GM19025 (cell line): ENCODE measurements at regions not wholly inside any gene's neighbourhood (a gene's known extent, or its start where the extent isn't known, plus 50 kb on each side); places are given as distances from the start of the nearest gene placed in this dataset.

Experiments used
- ATAC-seq: cut with Tn5 transposase; IDR thresholded peaks from one replicate; pipeline ENCODE4 v1.9.1; 2021; ENCODE audit warnings: mild to moderate bottlenecking, low read depth, moderate library complexity; ENCODE audit not compliant: unreplicated experiment

GRCh38 chr4:174122705-174123104, 160.8 kb downstream of the FBXO8 start:
- no peak for ATAC-seq

- ATAC-seq = no peak
Measured at GRCh38 chr4:174120446-174121295, 162.8 kb downstream of the FBXO8 start.

- ATAC-seq = no peak
Measured at GRCh38 chr4:174119830-174120229, 163.6 kb downstream of the FBXO8 start.

DNA sequence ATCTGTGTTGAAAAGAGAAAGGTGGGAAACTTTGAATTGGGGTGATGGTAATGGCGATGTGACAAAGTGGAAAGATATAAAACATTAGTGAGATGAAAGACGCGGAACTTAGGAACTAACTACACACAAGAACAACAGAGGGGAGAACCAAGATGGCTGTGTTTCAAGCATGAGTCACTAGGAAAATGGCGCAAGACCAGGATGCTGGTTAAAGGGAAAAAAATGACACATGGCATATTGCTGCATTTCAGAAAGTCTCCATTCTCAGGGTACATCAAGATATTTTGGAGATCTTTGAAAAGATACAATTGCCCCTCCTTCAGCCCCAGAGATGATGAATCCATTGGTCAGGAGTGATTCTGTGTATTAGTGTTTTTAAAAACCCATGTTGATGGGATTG, 164.4 kb downstream of the FBXO8 start:
- no peak for ATAC-seq

- no peak for ATAC-seq
Measured at GRCh38 chr4:174118171-174118570, 165.3 kb downstream of the FBXO8 start.

DNA sequence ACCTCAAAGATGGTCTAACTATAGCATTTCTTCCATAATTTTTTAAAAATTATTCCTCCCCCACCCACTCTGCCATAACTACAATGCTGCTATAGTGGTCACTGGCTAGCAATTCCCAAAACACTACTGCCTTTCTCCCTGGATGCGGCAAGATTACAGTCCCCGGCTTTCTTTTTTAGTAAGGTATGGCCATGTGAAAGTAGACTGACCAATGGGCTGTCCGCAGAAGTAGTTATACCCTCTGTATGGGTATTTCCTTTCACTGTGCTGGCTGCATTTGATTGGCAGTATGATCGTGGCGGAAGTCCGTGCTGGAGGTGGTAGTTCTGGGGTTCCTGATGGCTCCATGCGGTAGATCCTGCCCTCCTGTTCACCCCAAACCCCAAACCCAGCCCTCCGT, 166.0 kb downstream of the FBXO8 start:
- no peak for ATAC-seq

GRCh38 chr4:174116021-174116420, 167.4 kb downstream of the FBXO8 start:
- ATAC-seq = no peak

- no peak for ATAC-seq
Measured at GRCh38 chr4:174111422-174111821, 172.0 kb downstream of the FBXO8 start.

GRCh38 chr4:174110180-174110579, 173.3 kb downstream of the FBXO8 start:
- no peak for ATAC-seq

DNA sequence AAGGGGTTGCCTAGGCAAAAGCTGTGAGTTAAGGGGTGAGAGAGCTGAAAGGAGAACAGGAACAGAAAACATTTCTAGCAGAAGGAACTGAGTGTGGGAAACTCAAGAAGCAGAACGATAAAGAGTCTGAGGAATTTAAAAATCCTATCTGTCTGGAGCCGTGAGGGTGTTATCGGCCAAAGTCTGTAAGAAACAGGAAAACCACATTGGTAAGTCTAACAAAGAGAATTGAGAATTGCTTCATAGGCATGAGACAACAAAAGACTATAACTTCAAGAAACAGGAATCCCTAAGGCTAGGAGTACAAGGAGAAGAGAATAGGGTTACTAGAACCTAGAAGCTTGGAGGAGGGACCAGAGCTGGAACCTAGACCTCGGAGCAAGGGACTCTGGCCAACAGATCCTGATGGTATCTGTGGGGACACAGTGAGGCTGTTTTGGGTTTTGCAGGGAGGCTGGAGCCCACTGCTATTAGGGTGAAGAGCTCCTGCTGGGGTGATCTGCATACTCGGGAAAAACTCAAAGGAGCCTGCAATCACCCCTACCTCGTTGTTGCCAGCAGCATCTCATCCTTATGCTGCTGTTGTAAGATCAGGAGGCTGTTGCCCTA, 175.6 kb downstream of the FBXO8 start:
- ATAC-seq = no peak

GRCh38 chr4:174105202-174105601, 178.3 kb downstream of the FBXO8 start:
- no peak for ATAC-seq

DNA sequence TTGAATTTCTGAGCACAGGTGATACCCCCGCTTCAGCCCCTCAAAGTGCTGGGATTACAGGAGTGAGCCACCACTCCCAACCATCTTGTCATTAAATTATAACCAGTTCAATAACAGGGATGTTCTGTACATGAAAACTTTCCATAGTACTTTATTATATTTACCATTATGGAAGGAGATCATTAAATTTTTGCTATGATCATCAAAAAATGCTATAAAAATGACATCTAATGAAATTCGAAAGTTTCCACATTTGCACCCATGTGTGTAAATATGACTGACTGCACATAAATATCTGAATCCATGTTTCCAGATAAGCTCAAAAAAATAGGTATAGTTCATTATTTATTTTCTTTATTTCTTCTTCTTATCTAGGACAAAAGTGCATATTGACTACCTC, 182.6 kb downstream of the FBXO8 start:
- ATAC-seq = no peak

DNA sequence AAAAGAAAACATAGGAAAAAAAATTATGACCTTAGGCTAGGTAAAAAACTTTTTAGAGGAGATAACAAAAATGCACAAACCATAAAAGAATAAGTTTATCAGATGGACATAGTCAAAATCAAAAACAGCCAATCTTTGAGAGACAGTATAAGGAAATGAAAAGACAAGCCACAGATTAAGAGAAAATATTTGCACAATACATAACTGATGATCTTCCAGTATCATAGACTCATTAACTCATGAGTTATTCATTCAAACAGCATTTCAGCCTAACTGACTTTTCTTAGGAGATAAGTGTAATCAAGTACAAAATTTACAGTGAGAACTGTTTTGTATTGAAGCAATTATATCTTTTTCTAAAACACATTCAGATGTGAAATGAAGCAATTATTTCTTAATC, 183.8 kb downstream of the FBXO8 start:
- no peak for ATAC-seq

DNA sequence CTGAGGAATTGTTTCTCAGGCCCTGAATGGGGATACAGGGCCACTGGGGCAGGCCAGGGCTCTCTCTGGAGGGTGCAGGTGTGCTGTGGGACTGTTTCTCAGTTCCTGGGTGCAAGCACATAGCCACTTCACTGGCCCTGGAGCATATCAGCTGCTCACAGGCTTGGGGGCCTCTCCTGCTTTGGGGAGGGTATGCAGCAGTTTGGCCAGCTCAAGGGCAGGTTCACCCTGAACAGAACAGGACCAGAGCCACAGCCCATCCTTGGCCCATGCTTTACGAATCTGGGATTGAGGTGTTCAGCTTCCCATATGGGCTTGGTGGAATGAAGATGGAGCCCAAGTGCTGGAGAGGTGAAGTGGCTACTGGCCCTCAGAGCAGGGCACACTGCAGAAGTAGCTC, 186.5 kb downstream of the FBXO8 start:
- ATAC-seq = no peak

- no peak for ATAC-seq
Measured at GRCh38 chr4:174096456-174096855, 187.0 kb downstream of the FBXO8 start.

DNA sequence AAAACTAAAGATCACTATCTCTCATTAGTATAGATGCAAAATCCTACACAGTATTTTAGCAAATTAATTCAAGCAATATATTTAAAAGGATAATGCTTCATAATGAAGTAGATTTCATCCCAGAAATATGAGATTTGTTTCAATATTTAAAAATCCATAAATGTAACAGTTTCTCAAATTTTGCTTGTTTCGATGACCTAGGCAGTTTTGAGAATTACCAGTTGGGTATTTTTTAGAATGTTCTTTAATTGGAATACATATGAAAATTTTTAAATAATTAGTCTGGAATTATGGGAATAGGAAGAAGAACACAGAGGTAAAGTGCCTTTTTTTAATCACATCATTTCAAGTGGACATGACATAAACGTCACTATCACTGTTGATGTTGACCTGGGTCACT, 192.3 kb downstream of the FBXO8 start:
- ATAC-seq = no peak

DNA sequence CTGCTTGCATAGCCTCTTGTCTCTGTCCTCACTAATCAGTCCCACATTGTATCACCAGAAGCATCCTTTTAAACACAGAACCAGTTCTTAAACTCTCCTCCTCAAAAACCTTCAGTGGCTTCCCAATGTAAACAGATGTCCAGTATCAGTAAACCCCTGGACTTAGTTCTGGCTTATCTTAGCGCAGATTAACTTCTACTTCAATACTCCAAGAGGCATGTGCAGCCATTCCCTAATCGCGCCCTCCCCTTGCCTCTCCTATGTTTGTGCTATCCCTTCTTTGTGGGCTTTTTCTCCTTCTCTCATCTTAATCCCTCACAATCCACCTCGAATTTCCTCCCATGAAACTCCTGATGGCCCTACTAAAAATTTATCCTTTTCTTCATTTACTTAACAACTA, 193.8 kb downstream of the FBXO8 start:
- no peak for ATAC-seq

GRCh38 chr4:174088795-174089194, 194.7 kb downstream of the FBXO8 start:
- no peak for ATAC-seq

DNA sequence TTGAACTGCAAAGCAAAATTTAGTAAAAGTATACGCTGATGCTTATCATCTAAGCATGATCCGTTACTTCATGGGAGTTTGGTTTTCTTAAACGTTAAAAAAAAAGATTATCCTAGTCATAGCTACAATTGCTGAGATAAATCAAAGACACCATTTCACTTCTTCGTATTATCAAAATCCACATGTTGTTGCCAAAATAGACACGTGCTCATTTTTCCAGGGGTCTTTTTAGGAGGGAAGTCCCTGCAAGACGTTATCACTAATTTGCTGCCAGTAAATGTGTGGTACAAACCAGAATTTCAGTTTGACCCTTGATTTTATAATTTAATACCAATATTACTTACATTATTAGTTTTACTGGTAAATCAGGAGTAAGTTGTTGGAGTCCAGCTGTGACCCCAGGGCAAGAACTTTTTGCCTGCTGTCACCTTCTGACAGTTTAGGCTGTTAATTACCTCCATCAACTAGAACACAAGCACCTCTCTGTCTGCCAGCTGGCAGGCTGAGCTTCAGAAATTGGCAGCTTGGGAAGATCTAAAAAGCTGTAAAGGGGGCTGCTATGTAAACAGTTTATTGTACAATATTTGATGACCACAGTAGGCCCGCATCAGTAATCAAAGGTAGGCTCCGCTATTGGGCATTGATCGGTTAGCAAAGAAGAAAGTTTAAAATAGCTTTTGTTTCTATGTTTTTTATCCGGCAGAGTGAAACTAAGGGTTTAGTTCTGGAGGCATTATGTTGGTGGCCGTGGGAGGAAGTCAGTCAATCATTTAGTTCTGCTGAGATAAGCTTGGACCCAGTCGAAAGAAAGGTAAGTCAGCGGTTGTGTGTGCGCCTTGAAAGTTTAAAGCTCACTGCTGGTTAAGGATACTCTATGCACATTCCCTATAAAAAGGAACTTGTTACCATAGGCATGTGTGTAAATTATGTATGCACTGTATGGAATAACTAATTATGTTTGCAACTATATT, 196.4 kb downstream of the FBXO8 start:
- no peak for ATAC-seq

- no peak for ATAC-seq
Measured at GRCh38 chr4:174084981-174085380, 198.5 kb downstream of the FBXO8 start.

DNA sequence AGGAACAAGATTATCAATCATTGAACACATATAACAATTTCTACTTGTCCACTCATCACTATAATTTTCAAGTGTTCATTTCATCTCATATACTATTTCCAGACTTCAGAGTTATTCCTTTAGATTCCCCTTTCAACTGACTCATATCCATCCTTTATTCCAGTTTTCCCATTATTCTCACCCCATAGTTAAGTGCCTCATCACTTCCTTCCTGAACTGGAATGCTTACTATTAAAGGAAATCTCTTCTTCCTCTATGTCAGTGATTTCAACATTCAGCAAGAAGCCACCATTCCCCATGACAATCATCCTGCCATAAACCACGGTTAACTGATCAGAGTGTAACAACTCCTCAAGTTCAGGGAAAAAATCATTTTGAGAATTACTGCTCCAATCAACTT, 198.9 kb downstream of the FBXO8 start:
- no peak for ATAC-seq
